K562 (cell line): ENCODE measurements at regions not wholly inside any gene's neighbourhood (a gene's known extent, or its start where the extent isn't known, plus 50 kb on each side); places are given as distances from the start of the nearest gene placed in this dataset.

Experiments used
- ATAC-seq: fragments of 200-7000 bp; cut with Tn5 transposase; 3 replicates; pipeline ENCODE4 v1.9.1; 2020; ENCODE audit warnings: moderate library complexity
- BruUV-seq: library from RNA; stranded (reverse); fragments of 400-500 nt; replicated peaks from 2 replicates; lab custom pipeline; 2021; lab: Mats Ljungman, UMichigan
- CTCF ChIA-PET: fragments of 300-600 bp; formaldehyde crosslinking; extraction: SDS; loops from one replicate; lab custom pipeline; 2021; ENCODE audit warnings: low intra/inter-chr PET ratio; lab: Yijun Ruan, JAX
- POLR2A ChIA-PET: fragments of 300-600, 350-650 bp; sonication (Branson Sonifier 250); formaldehyde crosslinking; extraction: SDS; loops from one replicate; lab custom pipeline; 2021; ENCODE audit warnings: antibody characterized with exemption, inconsistent platforms; lab: Yijun Ruan, JAX
- DNase-seq, 4 experiments: peaks; one replicate each; pipeline versions ENCODE4 v3.0.0 to v3.0.0-alpha.2; 2011 to 2018; ENCODE audit warnings: low spot score in 3 of 4, mixed read lengths in 3 of 4; ENCODE audit errors: extremely low read depth in 1 of 4
- FAIRE-seq: peaks from 2 replicates; lab custom pipeline; 2011; peaks lifted over from hg19 to GRCh38; lab: Jason Lieb, UNC
- H2AFZ ChIP-seq: 2 replicates; pipeline ENCODE4 v1.6.0; 2011; ENCODE audit warnings: low read depth, low read length, control low read depth, inconsistent platforms
- H3K27ac ChIP-seq: fragments of 200-600 bp; 3 replicates; pipeline ENCODE4 v1.8.0; 2011; ENCODE audit warnings: low read depth, mild to moderate bottlenecking, control low read depth, inconsistent platforms, low read length, moderate library complexity, mixed read lengths; ENCODE audit errors: extremely low read depth
- H3K27me3 ChIP-seq, 2 experiments: fragments of 300-600 bp in 1 of 2; 2 replicates in 1 of 2; 3 replicates in 1 of 2; pipeline versions ENCODE4 v1.6.0 to v1.8.0; 2011; ENCODE audit warnings: inconsistent platforms in 2 of 2, low read length in 2 of 2, mild to moderate bottlenecking in 1 of 2, mixed read lengths in 1 of 2, moderate library complexity in 1 of 2; ENCODE audit not compliant: control insufficient read depth in 2 of 2, insufficient read depth in 2 of 2
- H3K36me3 ChIP-seq: fragments of 300-600 bp; 3 replicates; pipeline ENCODE4 v1.8.0; 2011; ENCODE audit warnings: mild to moderate bottlenecking, low read length, inconsistent platforms; ENCODE audit not compliant: control insufficient read depth, insufficient read depth
- H3K4me1 ChIP-seq, 2 experiments: fragments of 200-600 bp in 1 of 2; replicated peaks in 1 of 2; 2 replicates in 1 of 2; 3 replicates in 1 of 2; pipeline versions ENCODE4 v1.5.1 to v1.8.0; 2011; ENCODE audit warnings: inconsistent platforms in 2 of 2, low read length in 2 of 2, mild to moderate bottlenecking in 1 of 2, mixed read lengths in 1 of 2, moderate library complexity in 1 of 2; ENCODE audit not compliant: control insufficient read depth in 2 of 2, insufficient read depth in 2 of 2
- H3K4me2 ChIP-seq: 2 replicates; pipeline ENCODE4 v1.6.1; 2011; ENCODE audit warnings: low read length, control low read depth, inconsistent platforms, mixed read lengths; ENCODE audit not compliant: insufficient read depth
- H3K4me3 ChIP-seq: fragments of 200-600 bp; sonication (generic), shearing (Covaris generic); 2 replicates; pipeline ENCODE4 v1.5.1; 2016; ENCODE audit warnings: control low read depth, inconsistent platforms
- H3K79me2 ChIP-seq: fragments of 200-600 bp; 3 replicates; pipeline ENCODE4 v1.8.0; 2011; ENCODE audit warnings: low read length, inconsistent platforms; ENCODE audit not compliant: control insufficient read depth, insufficient read depth
- H3K9ac ChIP-seq, 2 experiments: 2 replicates each; pipeline versions ENCODE4 v1.6.0 to v1.6.1; 2011; ENCODE audit warnings: low read depth in 2 of 2, low read length in 2 of 2, control low read depth in 1 of 2, inconsistent platforms in 1 of 2, mild to moderate bottlenecking in 1 of 2, mixed read lengths in 1 of 2; ENCODE audit not compliant: insufficient read depth in 1 of 2
- H3K9me1 ChIP-seq: one replicate; pipeline ENCODE4 v1.6.0; 2011; ENCODE audit warnings: inconsistent platforms, mild to moderate bottlenecking, low read length, moderate library complexity; ENCODE audit not compliant: control insufficient read depth, insufficient read depth
- H3K9me3 ChIP-seq: replicated peaks from 2 replicates; pipeline ENCODE4 v1.5.1; 2011; ENCODE audit warnings: low read depth, low read length, inconsistent platforms; ENCODE audit not compliant: control insufficient read depth, insufficient read depth
- H4K20me1 ChIP-seq: replicated peaks from 2 replicates; pipeline ENCODE4 v1.6.1; 2011; ENCODE audit warnings: low read length, inconsistent platforms, mixed read lengths; ENCODE audit not compliant: control insufficient read depth, insufficient read depth
- EGR1 ChIP-seq: fragments of 450-650 bp; conservative IDR thresholded peaks from 2 replicates; pipeline ENCODE4 v1.6.1; 2017; ENCODE audit warnings: mild to moderate bottlenecking
- GTF2A2 ChIP-seq: IDR thresholded peaks from 2 replicates; pipeline ENCODE4 v1.6.1; 2016; ENCODE audit warnings: mild to moderate bottlenecking, missing genetic modification characterization, missing compliant biosample characterization
- HMG20B ChIP-seq: fragments of 250-450 bp; sonication (Bioruptor Pico); IDR thresholded peaks from 2 replicates; pipeline ENCODE4 v1.5.0; 2021; ENCODE audit warnings: mild to moderate bottlenecking
- MAX ChIP-seq: sonication (generic); formaldehyde crosslinking; IDR thresholded peaks from 2 replicates; pipeline ENCODE4 v1.9.0; 2022; ENCODE audit warnings: mild to moderate bottlenecking, missing genetic modification reagents
- MLX ChIP-seq, 2 experiments: fragments of 450-650 bp in 1 of 2; sonication (generic) in 1 of 2; formaldehyde crosslinking; conservative IDR thresholded peaks; 2 replicates each; pipeline versions ENCODE4 v1.4.0 to v1.8.1; 2020 to 2022; ENCODE audit warnings: mild to moderate bottlenecking in 1 of 2, missing genetic modification reagents in 1 of 2
- NR4A1 ChIP-seq, 2 experiments: fragments of 250-450 bp in 1 of 2; fragments of 450-650 bp in 1 of 2; sonication (Bioruptor Pico) in 1 of 2; IDR thresholded peaks; 2 replicates each; pipeline versions ENCODE4 v1.4.0 to v1.6.1; 2016 to 2020; ENCODE audit warnings: mild to moderate bottlenecking in 2 of 2, missing compliant biosample characterization in 1 of 2, missing genetic modification characterization in 1 of 2, moderate library complexity in 1 of 2
- NRF1 ChIP-seq, 2 experiments: fragments of 450-650 bp; IDR thresholded peaks in 1 of 2; conservative IDR thresholded peaks in 1 of 2; 2 replicates each; pipeline ENCODE4 v1.6.1; 2014; ENCODE audit warnings: mild to moderate bottlenecking in 2 of 2
- PRPF4 ChIP-seq: fragments of 200-400 bp; formaldehyde crosslinking; IDR thresholded peaks from one replicate; pipeline ENCODE4 v1.6.1; 2017; ENCODE audit warnings: low read length, low read depth, mild to moderate bottlenecking; ENCODE audit not compliant: insufficient read depth, poor library complexity, severe bottlenecking
- RBBP5 ChIP-seq: fragments of 200-600 bp; sonication (generic); IDR thresholded peaks from 2 replicates; pipeline ENCODE4 v1.6.1; 2012; ENCODE audit warnings: borderline replicate concordance, mild to moderate bottlenecking, low read length, control low read depth, inconsistent platforms; ENCODE audit not compliant: insufficient read depth, poor library complexity, severe bottlenecking
- RHOXF2B ChIP-seq: fragments of 250-450 bp; sonication (Bioruptor Pico); conservative IDR thresholded peaks from 2 replicates; pipeline ENCODE4 v1.5.1; 2021
- U2AF1 ChIP-seq: fragments of 200-400 bp; formaldehyde crosslinking; optimal IDR thresholded peaks from 2 replicates; pipeline ENCODE3; 2017; ENCODE audit warnings: mild to moderate bottlenecking, low read depth, low read length, moderate library complexity
- ZBTB8A ChIP-seq: fragments of 450-650 bp; IDR thresholded peaks from 2 replicates; pipeline ENCODE4 v1.6.1; 2018; ENCODE audit warnings: mild to moderate bottlenecking, moderate library complexity; ENCODE audit not compliant: partially characterized antibody
- WGBS: fragments of 100-300 bp; shearing (Covaris generic); methylation state at CpG from one replicate; pipeline ENCODE4 v1.1.6; 2016; ENCODE audit warnings: low coverage, mixed read lengths; ENCODE audit not compliant: insufficient coverage; ENCODE audit errors: missing lambda C conversion rate; 5-methylcytosine and 5-hydroxymethylcytosine counted together
- in situ Hi-C: fragments of 300-500 bp; cut with MboI; formaldehyde crosslinking; loops from 4 replicates; pipeline ENCODE4 v1.15.0; 2018; ENCODE audit warnings: inconsistent platforms, mixed read lengths
- intact Hi-C: fragments of 100-400 bp; cut with micrococcal nuclease; formaldehyde crosslinking; loops from 2 replicates; pipeline ENCODE4 v1.14.2; 2022

- DNase-seq, result no peak
- H2AFZ ChIP-seq, result no peak overlapping the region
- H3K36me3 ChIP-seq, result no peaks in the 10 kb centered on the region
- no peak for FAIRE-seq
- TF ChIP-seq ZBTB8A (no peak), GTF2A2 (tag) (no peak), U2AF1 (no peak), EGR1 (no peak), MAX (CRISPR knock-in tag) (no peak), RHOXF2B (CRISPR knock-in tag) (no peak), NR4A1 (CRISPR knock-in tag; IDR thresholded peaks at IDR 0.05) (no peak), NR4A1 (tag; IDR thresholded peaks at IDR 0.05) (no peak), HMG20B (CRISPR knock-in tag) (no peak), MLX (CRISPR knock-in tag; conservative IDR thresholded peaks at IDR 0.05) (no peak), NRF1 (conservative IDR thresholded peaks at IDR 0.05 in 1 of 2, IDR thresholded peaks at IDR 0.05 in 1 of 2) (no peak), RBBP5 (no peak), PRPF4 (no peak)
- H3K4me1 ChIP-seq, result no peaks in the 10 kb centered on the region
- CTCF ChIA-PET, result no interaction called here
- no peaks in the 10 kb centered on the region for H3K79me2 ChIP-seq
- no peaks in the 10 kb centered on the region for H3K9me1 ChIP-seq
- POLR2A ChIA-PET, result no interaction called here
- H3K4me3 ChIP-seq, result no peak overlapping the region
- in situ Hi-C loops (no loop called here), intact Hi-C loops (no loop called here)
- no peak overlapping the region for H3K9ac ChIP-seq
- H4K20me1 ChIP-seq, result no peaks in the 10 kb centered on the region
- H3K27ac ChIP-seq, result no peak overlapping the region
- no peak for ATAC-seq
- H3K4me2 ChIP-seq, result no peak overlapping the region
- no peaks in the 10 kb centered on the region for H3K9me3 ChIP-seq
- under 1% methylated on average over 17 of the region's 17 CpGs for WGBS
- BruUV-seq, result no TSS peak
- peaks cover 0 to 53% of the 10 kb centered on the region in 2 experiments; a peak in 3 of 5 replicates for H3K27me3 ChIP-seq
Measured at GRCh38 chr10:118818621-118819221, 64.0 kb upstream of the CACUL1 start.
